ENCODE measurements at regions not wholly inside any gene's neighbourhood (a gene's known extent, or its start where the extent isn't known, plus 50 kb on each side); places are given as distances from the start of the nearest gene placed in this dataset.
A peak's percentile ranks its signal among the peaks of the same experiment; 100 is the strongest.

DNA sequence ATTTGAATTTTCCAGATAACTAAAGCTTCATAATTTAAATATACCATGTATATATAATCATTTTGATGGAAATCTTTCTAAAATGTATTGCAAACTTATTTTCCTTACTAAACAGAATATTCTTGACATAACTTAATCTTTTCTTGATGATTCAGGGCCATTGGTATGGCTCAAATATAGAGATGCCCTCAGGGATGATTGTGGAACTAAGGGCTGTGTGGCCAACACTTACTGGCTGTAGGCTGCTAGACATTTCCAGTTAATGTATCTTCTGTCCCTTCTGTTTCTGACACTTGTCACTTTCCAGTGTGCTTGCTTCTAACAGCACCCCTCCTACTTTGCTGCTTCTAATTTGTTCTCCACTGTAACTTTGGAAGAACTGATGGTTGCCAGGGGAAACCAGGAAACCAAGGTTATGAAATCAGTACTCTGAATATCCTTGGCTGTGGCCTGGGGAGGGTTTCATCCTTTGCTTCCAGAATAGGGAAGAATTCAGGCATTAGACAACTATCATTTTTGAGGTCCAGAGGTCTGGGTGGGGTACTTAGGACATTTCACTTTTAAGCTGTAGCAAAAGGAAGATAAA lies 697.2 kb downstream of the ETS1 start:
- DNase-seq: no peak

GRCh38 chr11:127888386-127888785 lies 699.0 kb downstream of the ETS1 start:
- DNase-seq: no peak

- DNase-seq: no peak
Observed at GRCh38 chr11:127875131-127875530, 712.2 kb downstream of the ETS1 start.

DNA sequence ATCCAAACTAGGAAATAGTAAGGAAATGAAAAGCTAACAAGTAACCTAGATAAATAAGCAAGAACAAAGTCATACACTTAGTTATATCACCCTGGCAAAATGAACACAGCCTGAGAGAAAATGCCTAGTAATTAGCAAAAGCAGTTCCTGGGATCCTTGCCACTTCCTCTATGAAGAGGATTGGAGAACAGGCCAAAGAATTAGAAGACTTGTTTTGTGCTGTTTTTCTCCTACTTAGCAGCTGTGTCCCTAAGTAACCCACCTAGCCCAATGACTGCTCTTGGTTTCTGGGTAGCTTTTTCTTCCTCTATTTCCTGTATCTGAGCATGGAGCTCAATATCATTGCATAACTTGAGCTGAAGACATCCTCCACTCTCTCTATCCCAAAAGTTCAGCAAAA lies 713.9 kb downstream of the ETS1 start:
- DNase-seq: peak in 1 of 58 donors; percentile 46

DNA sequence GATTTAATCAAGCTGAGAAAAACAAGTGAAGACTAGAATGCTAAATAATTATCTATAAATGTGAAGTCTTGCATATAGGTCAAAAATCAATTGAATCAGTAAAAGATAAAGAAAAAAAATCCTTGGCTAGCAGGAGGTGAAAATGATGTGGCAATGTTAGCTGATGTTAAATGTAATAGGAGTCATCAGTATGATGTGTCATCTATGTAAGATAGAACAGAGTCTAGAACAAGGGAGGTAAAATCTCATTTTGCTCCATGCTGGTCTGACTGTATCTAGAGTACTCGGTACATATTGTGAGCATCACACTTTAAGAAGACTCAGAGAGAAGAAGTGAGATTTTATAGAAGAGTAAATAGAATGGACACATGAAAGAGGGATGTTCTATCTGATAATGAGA lies 721.2 kb downstream of the ETS1 start:
- no peak for DNase-seq

- no peak for DNase-seq
Observed at GRCh38 chr11:127864861-127865260, 722.5 kb downstream of the ETS1 start.

DNA sequence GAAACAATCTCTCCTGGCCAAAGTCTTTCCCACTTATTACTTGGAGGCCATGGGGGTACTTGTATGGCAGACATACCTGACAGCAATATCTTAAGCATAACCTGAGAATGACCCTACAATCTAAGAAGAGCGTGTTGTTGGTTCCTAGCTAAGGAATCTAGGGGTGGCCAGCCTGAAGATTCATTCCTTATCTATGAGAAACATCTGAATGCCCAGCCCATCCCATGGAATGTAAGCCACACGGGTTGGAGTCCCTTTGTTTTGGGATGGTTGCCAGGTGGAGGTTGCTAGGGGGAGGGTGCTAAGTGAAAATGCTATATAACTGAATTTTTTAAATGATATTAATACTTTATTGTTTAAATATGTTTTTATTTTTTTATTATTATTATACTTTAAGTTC lies 725.0 kb downstream of the ETS1 start:
- DNase-seq: no peak

DNA sequence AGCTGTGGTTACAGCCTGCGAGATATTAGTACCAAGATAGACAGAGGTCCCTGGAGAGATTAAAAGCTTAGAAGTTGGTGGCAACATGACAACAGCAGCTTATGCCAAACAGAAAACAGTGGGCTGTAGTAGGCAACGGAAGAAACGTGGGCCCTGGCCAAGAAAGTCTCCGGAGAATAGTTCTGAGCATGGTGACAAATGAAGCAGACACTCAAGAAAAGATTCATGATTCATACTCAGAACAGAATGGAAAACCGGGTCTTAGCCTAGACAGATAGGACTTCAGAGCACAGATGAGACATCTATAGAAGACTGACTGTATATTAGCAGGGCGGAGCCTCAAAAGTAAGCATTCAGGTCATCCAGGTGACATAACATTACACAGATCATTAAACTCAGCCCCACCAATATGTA lies 727.4 kb downstream of the ETS1 start:
- peak in 12 of 58 donors; percentile 1 to 30 (median 4) for DNase-seq

- DNase-seq: no peak
Observed at GRCh38 chr11:127844876-127845275, 742.5 kb downstream of the ETS1 start.

- peak in 53 of 58 donors; percentile 2 to 90 (median 41) for DNase-seq
Observed at GRCh38 chr11:127843483-127844396, 743.6 kb downstream of the ETS1 start.

DNA sequence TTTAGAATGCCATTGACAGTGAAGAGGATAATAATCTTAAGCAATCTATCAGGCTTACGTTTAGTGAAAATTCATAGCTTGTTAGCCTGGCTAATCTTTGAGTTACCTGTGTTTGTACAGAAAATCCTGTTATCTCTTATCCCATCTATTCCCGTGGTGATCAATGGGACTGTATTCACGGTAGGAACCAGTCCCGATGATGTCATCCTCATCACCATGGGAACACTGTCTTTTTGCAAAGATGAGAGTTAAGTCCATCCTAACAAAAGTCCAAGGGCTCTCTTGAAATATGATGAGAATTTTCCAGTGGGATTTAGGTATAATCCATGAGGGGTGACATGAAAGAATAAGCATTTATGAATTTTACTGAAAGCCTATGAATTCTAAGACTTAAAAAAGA lies 762.2 kb downstream of the ETS1 start:
- DNase-seq: no peak

- DNase-seq: no peak
Observed at GRCh38 chr11:127818625-127819024, 768.7 kb downstream of the ETS1 start.

DNA sequence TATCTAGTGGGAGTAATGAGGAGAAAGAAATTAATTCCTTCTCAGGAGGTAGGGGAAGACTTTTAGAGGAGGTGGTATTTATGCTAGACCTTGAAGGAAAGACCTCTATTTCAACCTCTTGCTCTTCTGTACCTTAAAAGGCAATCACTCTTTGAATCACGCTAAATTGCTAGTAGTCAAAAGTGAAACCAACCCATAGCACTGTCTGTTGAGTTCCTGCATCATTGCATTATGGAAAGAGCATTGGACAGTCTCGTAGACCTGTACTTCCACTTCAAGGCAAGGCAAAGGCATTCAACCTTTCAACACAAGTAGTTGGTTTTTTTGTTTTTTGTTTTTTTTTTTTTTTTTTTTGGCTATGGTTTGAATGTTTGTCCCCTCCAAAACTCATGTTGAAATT lies 770.4 kb downstream of the ETS1 start:
- DNase-seq: no peak

- no peak for DNase-seq
Observed at GRCh38 chr11:127815331-127815730, 772.0 kb downstream of the ETS1 start.

DNA sequence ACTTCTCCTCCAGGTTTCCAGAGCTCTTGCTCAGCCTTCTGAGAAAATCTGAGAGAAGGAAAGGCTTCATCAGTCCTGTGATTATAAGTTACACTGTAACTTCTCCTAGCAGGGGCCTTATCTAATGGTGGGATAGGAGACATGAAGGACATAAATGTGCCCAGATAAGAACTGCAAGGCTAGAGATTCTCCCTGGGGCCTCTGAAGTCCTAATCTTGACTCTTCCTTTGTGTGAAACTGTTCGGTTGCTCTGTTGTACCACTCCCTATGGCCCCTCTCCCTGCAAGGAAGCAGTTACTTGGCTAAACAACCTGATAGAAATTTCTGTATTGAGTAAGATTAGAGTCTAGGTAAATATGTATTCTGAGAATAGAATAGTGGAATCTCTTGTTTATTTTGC lies 780.9 kb downstream of the ETS1 start:
- DNase-seq: no peak

- no peak for DNase-seq
Observed at GRCh38 chr11:127805771-127806170, 781.6 kb downstream of the ETS1 start.

DNA sequence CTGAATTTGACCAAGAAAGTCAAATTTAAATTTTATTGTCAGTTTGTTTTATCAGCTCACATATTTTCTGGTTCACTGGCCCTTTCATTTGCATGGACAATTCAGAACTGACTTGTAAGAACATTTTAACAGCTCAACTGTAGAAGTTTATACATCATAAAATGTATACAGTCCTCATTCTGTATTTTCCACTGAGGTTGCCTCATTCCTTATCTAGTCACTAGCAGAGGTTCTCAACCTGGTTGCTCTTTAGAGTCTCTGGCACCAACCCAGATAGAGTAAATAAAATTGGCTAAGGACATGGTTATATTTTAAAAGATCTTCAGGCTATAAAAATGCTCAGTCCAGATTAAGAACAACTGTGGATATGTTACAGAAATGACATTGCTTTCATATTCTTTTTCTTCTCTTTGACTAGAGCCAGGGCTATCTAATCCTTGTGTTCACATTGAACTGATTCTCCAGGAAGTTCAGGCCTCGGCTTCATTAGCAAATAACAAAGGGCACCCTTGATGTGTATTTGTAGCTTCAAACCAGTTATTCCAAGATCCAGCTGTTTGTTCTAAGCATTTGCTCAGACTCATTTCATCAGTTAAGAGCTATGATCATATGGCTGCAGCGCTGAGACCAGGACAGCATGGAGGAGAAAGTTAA lies 782.5 kb downstream of the ETS1 start:
- no peak for DNase-seq

- no peak for DNase-seq
Observed at GRCh38 chr11:127803755-127804154, 783.6 kb downstream of the ETS1 start.

DNA sequence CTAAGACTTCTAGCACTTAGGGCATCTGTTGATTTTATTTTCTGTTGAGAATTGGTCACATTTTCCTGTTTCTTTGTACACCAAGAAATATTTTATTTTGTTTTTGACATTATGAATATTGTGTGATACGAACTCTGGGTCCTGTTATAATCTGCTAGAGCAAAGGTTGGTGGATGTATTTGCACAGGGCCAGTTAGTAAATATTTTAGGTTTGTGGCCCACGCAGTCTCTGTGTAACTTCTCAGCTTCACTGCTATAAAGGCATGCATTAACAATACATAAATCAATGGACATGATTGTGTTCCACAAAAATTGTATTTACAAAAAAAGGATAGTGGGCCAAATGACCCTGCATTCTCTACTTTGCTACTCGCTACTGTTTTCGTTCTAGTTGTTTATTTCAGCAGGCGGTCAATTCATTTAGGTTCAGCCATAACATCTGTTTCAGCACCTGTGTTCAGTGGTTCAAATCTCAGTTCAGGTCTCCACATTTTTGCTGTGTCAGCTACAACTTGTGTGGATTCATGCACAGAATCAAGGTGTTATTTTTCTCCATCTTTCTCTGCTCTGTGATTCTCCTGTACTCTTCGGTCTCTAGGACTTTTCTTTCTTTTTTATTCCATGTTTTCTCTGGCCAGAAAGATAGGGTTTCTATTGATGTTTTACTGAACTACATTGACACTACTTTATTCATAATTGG lies 786.2 kb downstream of the ETS1 start:
- DNase-seq: no peak

GRCh38 chr11:127795326-127795725 lies 792.0 kb downstream of the ETS1 start:
- DNase-seq: no peak

DNA sequence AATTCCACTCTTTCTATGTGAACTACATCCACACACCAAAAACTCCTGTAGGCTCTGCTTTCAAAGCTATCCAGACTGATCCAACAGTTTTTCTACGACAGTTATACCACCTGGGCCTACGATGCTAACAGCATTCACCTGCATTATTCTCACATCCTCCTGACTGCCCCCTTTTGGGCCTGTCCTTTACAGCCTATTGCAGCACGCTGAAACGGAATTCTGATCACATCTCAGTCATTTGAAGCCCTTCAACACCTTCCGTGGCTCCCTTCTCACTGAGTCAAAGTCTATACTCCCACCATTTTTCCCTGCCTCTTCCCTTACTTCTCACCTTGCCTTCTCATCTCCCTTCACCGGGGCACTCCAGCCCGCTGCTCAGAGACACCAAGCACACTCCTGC lies 791.3 kb upstream of the KIRREL3 start:
- no peak for DNase-seq

DNA sequence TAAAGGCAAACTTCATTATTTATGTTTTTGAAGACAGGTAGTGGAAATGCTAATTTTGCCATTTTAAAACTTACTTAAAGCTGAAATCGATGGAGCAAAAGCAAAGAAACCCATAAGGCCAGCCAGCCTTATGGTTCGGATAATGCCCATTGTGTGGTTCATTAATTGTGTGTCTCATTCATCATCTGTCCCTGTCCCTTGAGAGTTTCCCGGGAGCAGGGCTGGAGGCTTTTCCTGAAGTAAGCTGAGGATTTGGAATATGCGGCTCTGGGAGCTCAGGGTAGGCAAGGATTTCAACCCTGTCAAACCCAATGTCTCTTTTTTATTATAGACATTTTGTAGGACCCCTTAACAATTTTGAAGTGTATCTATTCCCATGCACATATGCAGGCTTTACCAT lies 790.0 kb upstream of the KIRREL3 start:
- DNase-seq: no peak
